ENCODE measurements at regions not wholly inside any gene's neighbourhood (a gene's known extent, or its start where the extent isn't known, plus 50 kb on each side); places are given as distances from the start of the nearest gene placed in this dataset.

DNA sequence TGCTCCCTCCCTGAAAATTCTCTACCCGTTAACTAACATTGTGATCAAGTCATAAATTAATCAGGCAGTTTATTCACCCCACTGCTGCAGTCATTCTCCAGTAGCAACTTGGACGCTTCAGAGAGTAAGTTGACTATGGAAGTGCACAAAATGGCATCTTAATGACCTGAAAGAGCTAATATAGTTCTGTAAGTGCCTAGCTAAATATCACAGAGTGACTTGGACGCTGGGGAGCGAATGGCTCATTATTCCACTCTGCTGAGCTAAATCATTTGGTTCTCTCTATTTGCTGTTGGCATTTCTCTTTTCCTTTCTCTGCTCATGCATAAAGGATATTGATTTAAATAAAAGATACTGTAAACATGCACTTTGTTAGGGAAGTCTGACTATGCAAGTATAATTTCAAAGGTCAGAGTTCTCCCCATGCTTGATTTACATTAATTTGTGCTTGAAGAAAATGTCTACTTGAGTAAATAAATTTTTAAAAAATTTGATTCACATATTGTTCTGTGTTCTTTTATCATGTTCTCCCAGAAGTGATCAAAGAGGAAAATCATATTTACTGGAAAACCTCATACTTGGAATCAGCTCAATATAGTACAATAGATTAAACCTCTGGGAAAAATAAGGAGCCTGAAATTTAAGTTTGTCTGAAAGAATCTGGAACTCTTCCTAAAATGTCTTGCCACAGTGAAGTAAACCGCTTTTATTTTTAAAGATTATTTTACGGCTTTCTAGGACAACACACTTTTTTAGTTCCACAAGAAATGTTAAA lies 169.5 kb upstream of the HAPLN1 start:
- TF ChIP-seq, protein P1, sequence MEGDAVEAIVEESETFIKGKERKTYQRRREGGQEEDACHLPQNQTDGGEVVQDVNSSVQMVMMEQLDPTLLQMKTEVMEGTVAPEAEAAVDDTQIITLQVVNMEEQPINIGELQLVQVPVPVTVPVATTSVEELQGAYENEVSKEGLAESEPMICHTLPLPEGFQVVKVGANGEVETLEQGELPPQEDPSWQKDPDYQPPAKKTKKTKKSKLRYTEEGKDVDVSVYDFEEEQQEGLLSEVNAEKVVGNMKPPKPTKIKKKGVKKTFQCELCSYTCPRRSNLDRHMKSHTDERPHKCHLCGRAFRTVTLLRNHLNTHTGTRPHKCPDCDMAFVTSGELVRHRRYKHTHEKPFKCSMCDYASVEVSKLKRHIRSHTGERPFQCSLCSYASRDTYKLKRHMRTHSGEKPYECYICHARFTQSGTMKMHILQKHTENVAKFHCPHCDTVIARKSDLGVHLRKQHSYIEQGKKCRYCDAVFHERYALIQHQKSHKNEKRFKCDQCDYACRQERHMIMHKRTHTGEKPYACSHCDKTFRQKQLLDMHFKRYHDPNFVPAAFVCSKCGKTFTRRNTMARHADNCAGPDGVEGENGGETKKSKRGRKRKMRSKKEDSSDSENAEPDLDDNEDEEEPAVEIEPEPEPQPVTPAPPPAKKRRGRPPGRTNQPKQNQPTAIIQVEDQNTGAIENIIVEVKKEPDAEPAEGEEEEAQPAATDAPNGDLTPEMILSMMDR (IDR thresholded peaks at IDR 0.05; ENCODE audit: extremely low read depth, insufficient read depth, missing control alignments): no peak
- DNase-seq (ENCODE audit: low spot score): no peak
- in situ Hi-C loops (cut with MboI; ENCODE audit: low pct_unique_long_range_greater_than_20kb, low sequenced_read_pairs, unreplicated experiment): no loop called here

DNA sequence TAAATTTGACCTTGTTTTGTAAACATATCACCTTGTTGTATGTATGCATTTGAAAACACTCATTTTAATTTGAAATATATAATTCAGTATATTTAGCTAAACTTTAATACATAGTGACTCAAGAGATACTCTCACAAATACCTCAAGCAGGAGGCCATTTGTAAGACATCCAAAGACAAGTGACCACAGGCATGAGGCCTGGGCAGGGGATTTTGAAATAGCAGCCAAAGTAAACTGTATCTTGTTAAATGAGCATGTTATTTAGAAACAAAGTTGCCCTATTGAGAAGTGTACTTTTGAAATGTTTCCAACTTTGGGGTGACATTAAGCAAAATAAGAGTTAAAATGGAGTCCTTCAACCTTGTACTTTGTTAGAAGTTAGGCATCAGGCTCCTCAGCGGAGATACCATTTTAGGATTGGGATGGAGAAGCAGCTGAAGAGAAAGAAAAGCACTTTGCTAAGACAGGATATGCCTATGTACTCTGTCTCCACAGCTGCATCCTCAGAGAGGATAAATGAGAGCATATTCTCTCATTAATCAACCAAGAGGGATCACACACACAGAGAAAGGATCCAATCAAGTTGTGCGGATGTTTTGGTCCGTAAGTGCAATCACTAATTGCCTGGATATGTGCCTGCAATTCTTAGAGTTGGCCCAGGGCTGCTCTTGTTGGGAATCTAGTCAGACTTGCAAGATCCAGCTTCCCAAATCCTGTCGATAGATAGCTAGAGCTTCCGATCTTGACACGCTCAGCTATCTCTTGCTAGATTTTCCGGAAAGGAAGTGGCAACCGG lies 157.5 kb upstream of the HAPLN1 start:
- in situ Hi-C loops (cut with MboI; ENCODE audit: low pct_unique_long_range_greater_than_20kb, low sequenced_read_pairs, unreplicated experiment): no loop called here
- TF ChIP-seq, protein P1 (IDR thresholded peaks at IDR 0.05; ENCODE audit: extremely low read depth, insufficient read depth, missing control alignments): no peak
- no peak for DNase-seq (ENCODE audit: low spot score)

DNA sequence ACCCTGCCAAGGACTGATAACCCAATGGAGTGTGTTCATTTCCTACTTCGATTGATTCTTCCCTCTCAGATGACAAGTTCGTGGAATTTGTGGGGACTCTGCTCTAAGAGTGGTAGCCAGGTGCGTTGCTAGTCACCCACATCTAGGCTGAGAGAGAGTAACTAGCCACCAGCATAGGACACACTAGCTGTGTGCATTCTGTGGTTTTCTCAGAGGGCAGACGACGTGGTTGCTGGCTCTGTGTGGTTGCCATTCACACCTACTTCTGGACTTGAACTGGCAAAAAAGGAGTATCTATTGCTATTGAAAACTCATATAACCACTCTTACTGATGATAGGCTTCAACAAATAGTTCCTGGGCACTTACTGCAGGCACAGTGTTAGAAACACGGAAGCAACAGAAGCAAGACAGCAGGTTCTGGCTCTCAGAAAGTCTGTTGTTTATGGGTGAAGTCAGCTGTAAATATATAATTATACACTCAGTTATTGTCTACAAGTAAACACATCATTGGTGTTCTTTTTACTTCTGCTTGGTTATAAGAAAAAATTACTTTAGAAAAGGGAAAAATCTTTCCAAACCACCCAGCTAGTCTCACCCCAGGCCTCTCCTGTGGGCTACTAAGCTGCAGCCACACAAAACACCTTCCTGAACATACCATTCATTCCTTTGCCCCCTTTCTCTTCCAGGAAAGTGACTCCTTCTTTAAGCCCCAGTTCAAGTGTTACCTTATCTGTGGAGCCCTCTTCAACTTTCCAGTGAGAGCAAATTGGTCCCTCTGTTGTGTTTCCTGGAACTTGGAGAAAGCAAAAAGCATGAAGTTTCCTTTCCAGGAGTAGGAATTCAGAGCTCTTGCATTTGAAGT lies 151.1 kb upstream of the HAPLN1 start:
- TF ChIP-seq, protein P1 (IDR thresholded peaks at IDR 0.05; ENCODE audit: extremely low read depth, insufficient read depth, missing control alignments): no peak
- in situ Hi-C loops (cut with MboI; ENCODE audit: low pct_unique_long_range_greater_than_20kb, low sequenced_read_pairs, unreplicated experiment): no loop called here
- no peak for DNase-seq (ENCODE audit: low spot score)

DNA sequence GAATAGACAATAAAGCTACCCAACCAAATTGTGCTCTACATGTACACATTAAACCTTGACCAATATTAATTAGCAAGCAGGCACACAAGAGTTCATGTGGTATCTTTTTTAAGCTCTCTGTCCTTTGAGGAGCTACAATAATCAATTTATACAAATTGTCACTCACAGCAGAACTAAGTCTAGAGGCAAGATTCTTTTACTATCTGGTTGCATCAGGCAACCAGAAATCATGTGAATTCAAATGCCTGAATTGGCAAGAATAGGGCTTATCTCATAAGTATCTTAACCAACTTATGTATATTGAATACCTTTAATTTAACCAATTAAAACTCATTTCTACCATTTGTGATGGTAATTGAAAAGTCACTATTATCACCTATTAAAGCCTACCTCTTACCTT lies 145.5 kb upstream of the HAPLN1 start:
- in situ Hi-C loops (cut with MboI; ENCODE audit: low pct_unique_long_range_greater_than_20kb, low sequenced_read_pairs, unreplicated experiment): no loop called here
- TF ChIP-seq, protein P1 (IDR thresholded peaks at IDR 0.05; ENCODE audit: extremely low read depth, insufficient read depth, missing control alignments): no peak
- no peak for DNase-seq (ENCODE audit: low spot score)

DNA sequence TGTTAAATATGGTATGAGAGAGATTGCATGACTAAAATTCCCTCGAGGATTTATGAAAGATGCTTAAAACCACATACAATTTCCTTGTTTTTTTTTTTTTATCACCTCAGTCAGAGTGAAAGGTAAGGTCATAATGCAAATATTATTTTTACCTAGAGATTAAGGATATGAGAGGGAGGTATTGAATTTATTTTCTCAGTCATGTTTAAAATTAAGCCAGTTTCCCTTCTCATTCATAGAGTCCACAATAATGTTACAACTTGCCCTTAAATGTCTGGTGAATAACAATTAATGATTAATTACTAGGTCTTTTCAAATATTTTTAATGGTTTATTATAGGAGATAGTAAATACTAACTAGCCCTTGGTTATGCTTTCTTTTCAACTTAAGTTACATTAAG lies 144.9 kb upstream of the HAPLN1 start:
- no peak for DNase-seq (ENCODE audit: low spot score)
- in situ Hi-C loops (cut with MboI; ENCODE audit: low pct_unique_long_range_greater_than_20kb, low sequenced_read_pairs, unreplicated experiment): no loop called here
- TF ChIP-seq, protein P1 (IDR thresholded peaks at IDR 0.05; ENCODE audit: extremely low read depth, insufficient read depth, missing control alignments): no peak

DNA sequence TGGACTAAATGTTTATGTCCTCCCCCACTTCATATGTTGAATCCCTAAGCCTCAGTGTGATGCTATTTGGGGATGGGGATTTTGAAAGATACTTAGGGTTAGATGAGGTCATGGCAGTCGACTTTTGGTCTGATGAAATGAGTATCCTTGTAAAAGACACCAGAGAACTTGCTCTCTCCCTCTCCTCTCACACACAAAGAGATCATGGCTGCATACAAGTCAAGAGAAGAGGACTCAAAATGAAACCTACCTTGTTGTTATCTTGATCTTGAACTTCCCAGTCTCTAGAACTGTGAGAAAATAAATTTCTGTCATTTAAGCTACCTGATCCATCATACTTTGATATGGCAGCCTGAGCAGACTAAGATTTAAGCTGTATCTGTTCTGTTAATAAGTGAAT lies 144.0 kb upstream of the HAPLN1 start:
- in situ Hi-C loops (cut with MboI; ENCODE audit: low pct_unique_long_range_greater_than_20kb, low sequenced_read_pairs, unreplicated experiment): no loop called here
- DNase-seq (ENCODE audit: low spot score): no peak
- TF ChIP-seq, protein P1 (IDR thresholded peaks at IDR 0.05; ENCODE audit: extremely low read depth, insufficient read depth, missing control alignments): no peak

Measured in GM13977 (cell line).